OCI-LY1 (cell line): ENCODE measurements at regions not wholly inside any gene's neighbourhood (a gene's known extent, or its start where the extent isn't known, plus 50 kb on each side); places are given as distances from the start of the nearest gene placed in this dataset.

Source experiments
- H2AFZ ChIP-seq: fragments of 200-600 bp; sonication (generic), shearing (Covaris generic); 2 replicates; pipeline ENCODE4 v1.6.0; 2014; ENCODE audit warnings: antibody characterized with exemption, mild to moderate bottlenecking, low read length
- H3F3A ChIP-seq: fragments of 200-600 bp; sonication (generic), shearing (Covaris generic); 2 replicates; pipeline ENCODE4 v1.6.0; 2014; ENCODE audit warnings: mild to moderate bottlenecking, antibody characterized with exemption, low read length, moderate library complexity; ENCODE audit not compliant: insufficient read depth
- H3K27ac ChIP-seq: fragments of 200-600 bp; sonication (generic); 2 replicates; pipeline ENCODE4 v1.5.1; 2014; ENCODE audit warnings: low read length, mixed run types, mild to moderate bottlenecking, low read depth; ENCODE audit not compliant: poor library complexity, severe bottlenecking
- H3K27me3 ChIP-seq: fragments of 200-600 bp; sonication (generic); 2 replicates; pipeline ENCODE4 v1.6.0; 2014; ENCODE audit warnings: antibody characterized with exemption, mild to moderate bottlenecking, low read length, moderate library complexity; ENCODE audit not compliant: insufficient read depth
- H3K36me3 ChIP-seq: fragments of 200-600 bp; sonication (generic); 2 replicates; pipeline ENCODE4 v1.6.1; 2014; ENCODE audit warnings: mild to moderate bottlenecking, antibody characterized with exemption, low read length, moderate library complexity, mixed read lengths; ENCODE audit not compliant: insufficient read depth
- H3K4me1 ChIP-seq: fragments of 200-600 bp; sonication (generic); 2 replicates; pipeline ENCODE4 v1.5.1; 2014; ENCODE audit warnings: mild to moderate bottlenecking, low read length, moderate library complexity; ENCODE audit not compliant: insufficient read depth, severe bottlenecking
- H3K4me2 ChIP-seq: fragments of 200-600 bp; sonication (generic), shearing (Covaris generic); 2 replicates; pipeline ENCODE4 v1.6.1; 2014; ENCODE audit warnings: low read length
- H3K4me3 ChIP-seq: fragments of 200-600 bp; sonication (generic); 2 replicates; pipeline ENCODE4 v1.5.1; 2014; ENCODE audit warnings: low read length, low read depth, mild to moderate bottlenecking, mixed read lengths; ENCODE audit not compliant: poor library complexity, severe bottlenecking
- H3K79me2 ChIP-seq: fragments of 200-600 bp; shearing (Covaris generic); 2 replicates; pipeline ENCODE4 v1.6.1; 2016; ENCODE audit warnings: mixed run types, low read length, mixed read lengths; ENCODE audit not compliant: insufficient read depth
- H3K9ac ChIP-seq: fragments of 200-600 bp; sonication (generic), shearing (Covaris generic); 2 replicates; pipeline ENCODE4 v1.6.1; 2014; ENCODE audit warnings: mild to moderate bottlenecking, low read length, mixed read lengths
- H3K9me2 ChIP-seq: fragments of 200-600 bp; sonication (generic), shearing (Covaris generic); 2 replicates; pipeline ENCODE4 v1.6.1; 2014; ENCODE audit warnings: low read depth, mild to moderate bottlenecking, low read length, mixed read lengths
- H3K9me3 ChIP-seq: fragments of 200-600 bp; shearing (Covaris generic); 2 replicates; pipeline ENCODE4 v1.6.1; 2014; ENCODE audit warnings: low read length, mixed read lengths
- H4K20me1 ChIP-seq: fragments of 200-600 bp; sonication (generic), shearing (Covaris generic); 2 replicates; pipeline ENCODE4 v1.6.0; 2016; ENCODE audit warnings: mild to moderate bottlenecking, low read length; ENCODE audit not compliant: insufficient read depth
- CTCF ChIP-seq: fragments of 200-600 bp; sonication (generic), shearing (Covaris generic); IDR thresholded peaks from 2 replicates; pipeline ENCODE4 v1.5.1; 2017; ENCODE audit warnings: mild to moderate bottlenecking, antibody characterized with exemption, low read length, moderate library complexity, mixed read lengths
- EZH2 ChIP-seq: fragments of 200-600 bp; sonication (generic), shearing (Covaris generic); IDR thresholded peaks from 2 replicates; pipeline ENCODE4 v1.8.0; 2017; ENCODE audit warnings: borderline replicate concordance, mixed run types, mild to moderate bottlenecking, antibody characterized with exemption, low read length, moderate library complexity, mixed read lengths

GRCh38 chr3:166405465-166405864, 568.2 kb upstream of the BCHE start:
- Histone ChIP-seq H3K4me3 (no peak overlapping the region), H3K9me3 (no peaks in the 10 kb centered on the region), H3K36me3 (no peaks in the 10 kb centered on the region), H3K4me1 (no peaks in the 10 kb centered on the region), H3K27me3 (no peaks in the 10 kb centered on the region), H3K4me2 (no peak overlapping the region), H3F3A (no peaks in the 10 kb centered on the region), H2AFZ (no peak overlapping the region), H3K79me2 (no peaks in the 10 kb centered on the region), H3K9me2 (no peaks in the 10 kb centered on the region; the same call in 1 of the 2 replicates), H3K9ac (no peak overlapping the region), H4K20me1 (no peaks in the 10 kb centered on the region), H3K27ac (no peak overlapping the region)
- TF ChIP-seq CTCF (no peak), EZH2 (no peak)

- no peak overlapping the region for H3K4me3 ChIP-seq
- H3K9me3 ChIP-seq = no peaks in the 10 kb centered on the region
- no peaks in the 10 kb centered on the region for H3K27me3 ChIP-seq
- H3K79me2 ChIP-seq = no peaks in the 10 kb centered on the region
- peaks cover 3% of the 10 kb centered on the region for H3K9me2 ChIP-seq
- no peak overlapping the region for H3K27ac ChIP-seq
- no peaks in the 10 kb centered on the region for H3K36me3 ChIP-seq
- no peak overlapping the region for H3K4me2 ChIP-seq
- 0 out of 2 replicates have a peak, but pooled peaks cover 2% of the 10 kb centered on the region for H4K20me1 ChIP-seq
- no peak overlapping the region for H3K9ac ChIP-seq
- TF ChIP-seq EZH2 = no peak
- TF ChIP-seq CTCF = no peak
- no peaks in the 10 kb centered on the region for H3K4me1 ChIP-seq
- H2AFZ ChIP-seq = no peak overlapping the region
- no peaks in the 10 kb centered on the region for H3F3A ChIP-seq
Observed at GRCh38 chr3:166390303-166390702, 553.1 kb upstream of the BCHE start.

GRCh38 chr3:166388321-166388720, 551.1 kb upstream of the BCHE start:
- no peaks in the 10 kb centered on the region for H3K36me3 ChIP-seq
- no peak overlapping the region for H3K4me3 ChIP-seq
- no peaks in the 10 kb centered on the region for H3K4me1 ChIP-seq
- no peak overlapping the region for H3K27ac ChIP-seq
- H3K9me2 ChIP-seq = peaks cover 3% of the 10 kb centered on the region
- H3K79me2 ChIP-seq = no peaks in the 10 kb centered on the region
- 0 out of 2 replicates have a peak, but pooled peaks cover 2% of the 10 kb centered on the region for H4K20me1 ChIP-seq
- TF ChIP-seq EZH2 (no peak), CTCF (no peak)
- H3K9ac ChIP-seq = no peak overlapping the region
- no peaks in the 10 kb centered on the region for H3F3A ChIP-seq
- no peak overlapping the region for H2AFZ ChIP-seq
- no peaks in the 10 kb centered on the region for H3K27me3 ChIP-seq
- H3K9me3 ChIP-seq = no peaks in the 10 kb centered on the region
- H3K4me2 ChIP-seq = no peak overlapping the region
